ENCODE measurements at regions not wholly inside any gene's neighbourhood (a gene's known extent, or its start where the extent isn't known, plus 50 kb on each side); places are given as distances from the start of the nearest gene placed in this dataset.
A peak's percentile ranks its signal among the peaks of the same experiment; 100 is the strongest.
"Not testable (repeated sequence)": the region's sequence is repeated elsewhere in the genome, so short reads cannot be mapped to it uniquely, and the experiment has no call there.

- peak; percentile 48 for FAIRE-seq
- DNase-seq (ENCODE audit: low spot score in 2 of 2): no peak
These were observed 256.4 kb upstream of the HDAC4 start for GRCh38 chr2:239657236-239657635.

- DNase-seq (ENCODE audit: low spot score in 2 of 2): no peak
These were observed 253.4 kb upstream of the HDAC4 start for GRCh38 chr2:239654266-239654665.

GRCh38 chr2:239651859-239652258 is 251.0 kb upstream of the HDAC4 start:
- FAIRE-seq (no peak), DNase-seq (ENCODE audit: low spot score in 2 of 2) (no peak)

More at GRCh38 chr2:239654266-239654665, 253.4 kb upstream of the HDAC4 start:
- FAIRE-seq: no peak

- FAIRE-seq (no peak), DNase-seq (ENCODE audit: low spot score in 2 of 2) (no peak)
These were observed 249.9 kb upstream of the HDAC4 start for GRCh38 chr2:239650674-239651073.

- FAIRE-seq: no peak
- no peak for DNase-seq (ENCODE audit: low spot score in 2 of 2)
These were observed 248.5 kb upstream of the HDAC4 start for GRCh38 chr2:239649309-239649708.

GRCh38 chr2:239648607-239649006 is 247.8 kb upstream of the HDAC4 start:
- FAIRE-seq (no peak), DNase-seq (ENCODE audit: low spot score in 2 of 2) (no peak)

- DNase-seq (ENCODE audit: low spot score in 2 of 2) (no peak), FAIRE-seq (no peak)
These were observed 246.4 kb upstream of the HDAC4 start for GRCh38 chr2:239647052-239647819.

- no peak for DNase-seq (ENCODE audit: low spot score in 2 of 2)
- no peak for FAIRE-seq
These were observed 245.4 kb upstream of the HDAC4 start for GRCh38 chr2:239646184-239646583.

- not testable (repeated sequence) for FAIRE-seq; DNase-seq (ENCODE audit: low spot score in 2 of 2)
These were observed 243.8 kb upstream of the HDAC4 start for GRCh38 chr2:239644594-239644993.

GRCh38 chr2:239644011-239644410 is 243.2 kb upstream of the HDAC4 start:
- DNase-seq (ENCODE audit: low spot score in 2 of 2) (no peak), FAIRE-seq (no peak)

GRCh38 chr2:239642406-239643004 is 241.7 kb upstream of the HDAC4 start:
- DNase-seq (ENCODE audit: low spot score in 2 of 2): no peak
- no peak for FAIRE-seq

GRCh38 chr2:239641904-239642303 is 241.1 kb upstream of the HDAC4 start:
- not testable (repeated sequence) for FAIRE-seq; DNase-seq (ENCODE audit: low spot score in 2 of 2)

GRCh38 chr2:239640676-239641578 is 240.1 kb upstream of the HDAC4 start:
- DNase-seq (ENCODE audit: low spot score in 2 of 2) (no peak), FAIRE-seq (no peak)

- DNase-seq (ENCODE audit: low spot score in 2 of 2) (no peak), FAIRE-seq (no peak)
These were observed 239.4 kb upstream of the HDAC4 start for GRCh38 chr2:239640210-239640609.

- no peak for DNase-seq (ENCODE audit: low spot score in 2 of 2)
- no peak for FAIRE-seq
These were observed 238.8 kb upstream of the HDAC4 start for GRCh38 chr2:239639421-239640185.

- FAIRE-seq: no peak
- DNase-seq (ENCODE audit: low spot score in 2 of 2): no peak
These were observed 237.6 kb upstream of the HDAC4 start for GRCh38 chr2:239638376-239638775.

- FAIRE-seq (no peak), DNase-seq (ENCODE audit: low spot score in 2 of 2) (no peak)
These were observed 236.0 kb upstream of the HDAC4 start for GRCh38 chr2:239636808-239637207.

GRCh38 chr2:239634769-239635168 is 233.9 kb upstream of the HDAC4 start:
- FAIRE-seq (no peak), DNase-seq (ENCODE audit: low spot score in 2 of 2) (no peak)

- FAIRE-seq (no peak), DNase-seq (ENCODE audit: low spot score in 2 of 2) (peak in 1 of 2 donors; percentile 25)
These were observed 229.9 kb upstream of the HDAC4 start for GRCh38 chr2:239630618-239631286.

Measured in frontal cortex (tissue), 3 donors.